ENCODE measurements at regions not wholly inside any gene's neighbourhood (a gene's known extent, or its start where the extent isn't known, plus 50 kb on each side); places are given as distances from the start of the nearest gene placed in this dataset.

GRCh38 chr1:57711326-57711725 lies 287.5 kb upstream of the DAB1 start:
- TF ChIP-seq, protein P1, sequence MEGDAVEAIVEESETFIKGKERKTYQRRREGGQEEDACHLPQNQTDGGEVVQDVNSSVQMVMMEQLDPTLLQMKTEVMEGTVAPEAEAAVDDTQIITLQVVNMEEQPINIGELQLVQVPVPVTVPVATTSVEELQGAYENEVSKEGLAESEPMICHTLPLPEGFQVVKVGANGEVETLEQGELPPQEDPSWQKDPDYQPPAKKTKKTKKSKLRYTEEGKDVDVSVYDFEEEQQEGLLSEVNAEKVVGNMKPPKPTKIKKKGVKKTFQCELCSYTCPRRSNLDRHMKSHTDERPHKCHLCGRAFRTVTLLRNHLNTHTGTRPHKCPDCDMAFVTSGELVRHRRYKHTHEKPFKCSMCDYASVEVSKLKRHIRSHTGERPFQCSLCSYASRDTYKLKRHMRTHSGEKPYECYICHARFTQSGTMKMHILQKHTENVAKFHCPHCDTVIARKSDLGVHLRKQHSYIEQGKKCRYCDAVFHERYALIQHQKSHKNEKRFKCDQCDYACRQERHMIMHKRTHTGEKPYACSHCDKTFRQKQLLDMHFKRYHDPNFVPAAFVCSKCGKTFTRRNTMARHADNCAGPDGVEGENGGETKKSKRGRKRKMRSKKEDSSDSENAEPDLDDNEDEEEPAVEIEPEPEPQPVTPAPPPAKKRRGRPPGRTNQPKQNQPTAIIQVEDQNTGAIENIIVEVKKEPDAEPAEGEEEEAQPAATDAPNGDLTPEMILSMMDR (IDR thresholded peaks at IDR 0.05; ENCODE audit: insufficient read depth, low read depth, low read length): no peak
- TF ChIP-seq EZH2 (IDR thresholded peaks at IDR 0.05; ENCODE audit: insufficient read depth, low read length): no peak

Data from astrocyte (in vitro differentiated cells and primary cell).